GM18868 (cell line): ENCODE measurements at regions not wholly inside any gene's neighbourhood (a gene's known extent, or its start where the extent isn't known, plus 50 kb on each side); places are given as distances from the start of the nearest gene placed in this dataset.

Experiments used
- ATAC-seq: cut with Tn5 transposase; IDR thresholded peaks from one replicate; pipeline ENCODE4 v1.9.1; 2021; ENCODE audit warnings: mild to moderate bottlenecking, moderate library complexity; ENCODE audit not compliant: unreplicated experiment

- no peak for ATAC-seq
Measured at GRCh38 chr6:123747515-123747914, 56.1 kb upstream of the NKAIN2 start.

GRCh38 chr6:123745895-123746294, 57.8 kb upstream of the NKAIN2 start:
- ATAC-seq, result no peak

DNA sequence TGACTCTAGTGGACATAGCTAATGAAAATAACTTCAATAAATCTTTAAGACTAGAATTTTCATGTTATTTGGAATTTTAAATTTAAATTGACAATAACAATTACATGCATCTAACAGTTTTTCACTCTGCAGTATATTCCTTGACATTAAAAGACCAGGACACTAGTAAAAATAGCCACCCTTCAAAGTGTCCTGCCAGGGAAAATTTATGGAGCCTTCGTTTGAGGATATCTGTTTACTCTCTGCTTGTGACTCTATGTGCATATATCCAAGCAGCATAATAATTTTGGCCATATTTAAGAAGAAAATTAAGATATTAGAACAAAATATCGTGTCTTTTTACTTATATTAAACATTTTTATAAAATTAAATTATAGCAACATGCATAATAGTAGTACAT, 58.8 kb upstream of the NKAIN2 start:
- ATAC-seq, result no peak

- no peak for ATAC-seq
Measured at GRCh38 chr6:123742626-123743025, 61.0 kb upstream of the NKAIN2 start.

GRCh38 chr6:123733180-123733579, 70.5 kb upstream of the NKAIN2 start:
- ATAC-seq, result no peak

- peak; percentile 51 for ATAC-seq
Measured at GRCh38 chr6:123716506-123716905, 79.8 kb upstream of the TRDN start.

DNA sequence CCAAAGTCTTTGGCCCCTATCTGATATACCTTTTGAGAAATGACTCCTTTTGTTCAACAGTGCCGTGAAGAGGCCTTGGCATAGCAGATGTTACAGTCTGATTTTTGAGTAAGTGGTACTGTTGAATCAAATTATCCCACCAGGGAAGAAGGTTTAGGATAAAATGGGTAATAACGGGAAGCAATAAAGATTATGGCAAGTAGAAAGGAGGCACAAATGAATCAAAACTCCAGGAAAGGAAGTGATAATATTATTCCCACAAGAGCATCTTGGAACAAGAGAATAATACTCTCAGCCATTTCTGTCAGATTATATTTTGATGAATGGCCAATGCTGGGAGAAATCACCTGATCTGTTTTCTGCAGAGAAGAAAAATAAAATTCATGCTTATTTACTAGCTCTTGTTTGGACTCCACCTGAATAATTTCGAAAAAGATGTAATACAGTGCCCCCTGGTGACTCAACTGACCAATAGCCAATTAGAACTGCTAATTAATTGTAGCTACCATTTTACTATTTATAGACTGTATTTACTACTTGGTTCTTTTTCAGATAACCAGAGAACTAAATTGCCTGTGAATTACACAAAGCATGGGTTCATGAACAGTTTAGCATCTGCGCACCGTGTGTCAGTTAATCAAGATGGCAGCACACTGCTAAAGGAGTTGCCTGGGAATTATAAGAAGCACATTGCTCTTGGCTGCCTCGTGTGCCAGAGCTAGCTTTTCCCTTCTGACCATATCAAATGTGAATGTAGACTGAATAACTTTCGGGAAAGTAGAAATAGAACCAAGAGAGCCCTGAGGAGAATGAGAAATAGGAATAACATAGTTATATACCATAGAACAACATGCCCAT, 78.5 kb upstream of the TRDN start:
- peak; percentile 66 for ATAC-seq

DNA sequence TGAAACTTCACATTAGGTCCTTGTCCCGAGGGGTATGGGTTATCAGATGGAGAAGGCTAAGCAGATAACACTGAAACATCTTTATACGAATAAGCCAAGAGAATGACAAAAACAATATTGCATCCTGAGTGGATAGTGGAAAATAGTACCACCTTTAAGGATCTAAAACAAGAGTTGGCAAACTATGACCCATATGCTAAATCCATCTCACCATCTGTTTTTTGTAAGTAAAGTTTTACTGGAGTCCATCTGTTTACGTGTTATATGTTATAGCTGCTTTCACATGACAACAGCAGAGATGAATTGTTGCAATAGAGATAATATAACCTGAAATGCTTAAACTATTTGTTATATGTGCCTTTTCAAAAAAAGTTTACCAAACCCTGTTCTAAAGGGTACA, 76.1 kb upstream of the TRDN start:
- ATAC-seq, result no peak

DNA sequence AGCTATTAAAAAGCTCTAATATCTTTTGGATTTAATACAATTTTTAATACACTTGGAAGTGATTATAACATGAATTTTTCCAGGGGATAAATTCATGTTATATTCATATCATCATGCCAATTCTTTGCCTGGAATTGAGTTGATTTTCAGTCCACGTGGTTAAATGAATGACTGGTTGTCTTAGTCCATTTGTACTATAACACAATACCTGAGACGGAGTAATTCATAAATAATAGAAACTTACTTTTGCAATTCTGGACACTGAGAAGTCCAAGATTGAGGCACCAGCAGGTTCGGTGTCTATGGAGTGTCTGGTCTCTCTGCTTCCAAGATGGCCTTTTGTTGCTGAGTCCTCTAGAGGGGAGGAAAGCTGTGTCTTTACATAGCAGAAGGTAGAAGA, 66.2 kb upstream of the TRDN start:
- no peak for ATAC-seq

GRCh38 chr6:123687864-123688263, 51.1 kb upstream of the TRDN start:
- ATAC-seq, result peak; percentile 93
